GM18508 (cell line): ENCODE measurements at regions not wholly inside any gene's neighbourhood (a gene's known extent, or its start where the extent isn't known, plus 50 kb on each side); places are given as distances from the start of the nearest gene placed in this dataset.
"Not testable (repeated sequence)": the region's sequence is repeated elsewhere in the genome, so short reads cannot be mapped to it uniquely, and the experiment has no call there.

ENCODE experiments used
- ATAC-seq: cut with Tn5 transposase; IDR thresholded peaks from one replicate; pipeline ENCODE4 v1.9.1; 2021; ENCODE audit warnings: moderate number of reproducible peaks; ENCODE audit not compliant: insufficient read depth, unreplicated experiment

DNA sequence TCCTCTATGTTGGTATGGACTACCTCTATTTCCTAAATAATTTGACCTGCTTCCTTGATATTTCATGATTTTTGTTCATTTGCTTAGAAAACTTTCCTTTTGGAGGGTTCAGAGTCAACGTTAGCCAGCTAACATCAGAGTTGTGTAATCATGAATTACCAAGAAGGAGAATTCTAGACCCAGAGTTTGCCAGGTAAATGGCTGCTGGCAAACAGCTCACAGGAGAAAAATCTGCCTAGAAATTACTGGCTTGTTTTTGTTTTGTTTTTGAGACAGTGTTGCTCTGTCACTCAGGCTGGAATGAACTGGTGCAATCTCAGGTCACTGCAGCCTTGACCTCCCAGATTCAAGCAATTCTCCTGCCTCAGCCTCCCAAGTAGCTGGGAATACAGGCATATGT lies 111.4 kb upstream of the SALL1 start:
- no peak for ATAC-seq

DNA sequence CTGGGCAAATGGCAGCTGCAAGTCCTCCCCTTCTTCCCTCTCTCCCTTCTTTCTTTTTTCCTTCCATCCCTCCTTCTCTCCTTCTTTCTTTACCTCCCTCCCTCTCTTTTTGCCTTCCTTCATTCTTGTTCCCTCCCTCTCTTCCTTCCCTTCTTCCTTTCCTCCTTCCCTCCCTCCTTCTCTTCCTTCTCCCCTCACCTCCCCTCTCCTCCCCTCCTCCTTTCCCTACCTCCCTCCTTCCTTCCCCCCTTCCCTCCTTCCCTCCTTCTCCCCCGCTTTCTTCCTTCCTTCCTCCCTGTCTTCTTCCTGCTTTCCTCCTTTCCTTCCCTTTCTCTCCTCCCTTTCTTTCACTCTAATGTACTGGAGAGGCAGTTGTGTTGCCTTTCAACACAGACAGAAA lies 110.8 kb upstream of the SALL1 start:
- no peak for ATAC-seq

DNA sequence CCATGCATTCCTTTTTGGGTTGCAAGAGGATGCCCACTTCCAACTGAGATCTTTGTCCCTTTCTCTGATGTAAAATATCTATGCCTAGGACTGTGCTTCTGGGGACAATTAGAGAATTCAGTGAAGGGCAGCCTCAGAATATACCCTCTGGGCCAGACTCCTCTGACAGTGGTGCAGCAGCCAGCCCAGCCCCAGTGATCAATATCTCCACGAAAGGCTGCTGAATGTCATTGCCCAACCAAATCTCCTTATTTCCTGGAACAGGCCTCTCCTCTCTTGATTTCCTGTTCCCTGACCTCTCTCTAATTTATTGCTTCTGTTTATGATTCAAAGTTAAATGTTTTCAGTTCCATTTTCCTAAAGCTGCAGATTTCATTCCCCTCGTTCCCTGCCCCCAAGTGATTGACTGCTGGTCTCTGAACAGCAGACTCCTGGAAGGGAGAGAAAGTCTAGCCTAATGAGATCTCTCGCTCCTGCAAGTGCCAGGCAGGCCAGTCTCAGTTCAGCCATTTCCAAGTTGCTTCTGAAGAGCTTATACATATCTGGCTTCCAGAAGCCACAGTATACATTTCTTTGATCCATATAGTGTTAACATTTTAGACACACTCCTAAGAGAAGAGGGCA lies 104.4 kb upstream of the SALL1 start:
- no peak for ATAC-seq

DNA sequence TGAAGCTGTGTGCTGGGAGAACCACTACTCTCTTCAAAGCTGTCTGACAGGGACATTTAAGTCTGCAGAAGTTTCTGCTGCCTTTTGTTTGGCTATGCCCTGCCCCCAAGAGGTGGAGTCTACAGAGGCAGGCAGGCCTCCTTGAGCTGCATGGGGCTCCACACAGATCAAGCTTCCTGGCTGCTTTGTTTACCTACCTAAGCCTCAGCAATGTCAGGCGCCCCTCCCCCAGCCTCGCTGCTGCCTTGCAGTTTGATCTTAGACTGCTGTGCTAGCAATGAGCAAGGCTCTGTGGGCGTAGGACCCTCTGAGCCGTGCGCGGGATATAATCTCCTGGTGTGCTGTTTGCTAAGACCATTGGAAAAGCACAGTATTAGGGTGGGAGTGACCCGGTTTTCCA lies 103.3 kb upstream of the SALL1 start:
- ATAC-seq: not testable (repeated sequence)

DNA sequence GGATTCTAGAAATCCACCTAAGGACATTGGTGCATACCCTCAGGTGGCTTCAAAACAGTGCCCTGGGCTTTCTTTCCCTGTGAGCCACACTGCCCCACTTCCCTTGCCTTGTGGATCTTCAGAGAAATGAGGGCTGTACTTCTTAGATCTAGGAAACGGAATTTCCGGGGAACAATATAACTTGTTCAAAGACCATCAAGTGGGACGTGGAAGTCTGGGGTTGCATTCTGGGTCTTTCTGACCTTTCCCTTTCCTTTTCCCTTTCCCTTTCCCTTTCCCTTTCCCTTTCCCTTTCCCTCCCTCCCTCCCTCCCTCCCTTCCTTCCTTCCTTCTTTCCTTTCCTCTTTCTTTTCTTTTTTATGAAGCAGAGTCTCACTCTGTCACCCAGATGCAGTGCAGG lies 97.1 kb upstream of the SALL1 start:
- no peak for ATAC-seq

DNA sequence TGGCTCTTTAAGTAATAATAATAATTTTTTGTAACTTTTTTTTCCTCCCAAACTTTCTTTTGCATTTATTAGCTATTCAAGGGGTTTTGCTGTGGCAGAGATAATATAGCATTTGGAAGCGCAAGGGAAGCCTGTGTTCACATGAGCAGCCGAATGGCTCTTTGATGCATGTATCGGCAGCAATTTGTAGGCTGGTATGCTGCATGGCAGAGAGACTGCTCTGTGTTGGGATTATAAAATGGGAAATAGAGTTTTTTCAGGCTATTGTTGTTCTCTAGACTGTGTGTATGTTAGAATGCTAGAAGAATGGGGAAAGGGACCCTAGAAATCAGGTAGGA lies 94.6 kb upstream of the SALL1 start:
- ATAC-seq: no peak

DNA sequence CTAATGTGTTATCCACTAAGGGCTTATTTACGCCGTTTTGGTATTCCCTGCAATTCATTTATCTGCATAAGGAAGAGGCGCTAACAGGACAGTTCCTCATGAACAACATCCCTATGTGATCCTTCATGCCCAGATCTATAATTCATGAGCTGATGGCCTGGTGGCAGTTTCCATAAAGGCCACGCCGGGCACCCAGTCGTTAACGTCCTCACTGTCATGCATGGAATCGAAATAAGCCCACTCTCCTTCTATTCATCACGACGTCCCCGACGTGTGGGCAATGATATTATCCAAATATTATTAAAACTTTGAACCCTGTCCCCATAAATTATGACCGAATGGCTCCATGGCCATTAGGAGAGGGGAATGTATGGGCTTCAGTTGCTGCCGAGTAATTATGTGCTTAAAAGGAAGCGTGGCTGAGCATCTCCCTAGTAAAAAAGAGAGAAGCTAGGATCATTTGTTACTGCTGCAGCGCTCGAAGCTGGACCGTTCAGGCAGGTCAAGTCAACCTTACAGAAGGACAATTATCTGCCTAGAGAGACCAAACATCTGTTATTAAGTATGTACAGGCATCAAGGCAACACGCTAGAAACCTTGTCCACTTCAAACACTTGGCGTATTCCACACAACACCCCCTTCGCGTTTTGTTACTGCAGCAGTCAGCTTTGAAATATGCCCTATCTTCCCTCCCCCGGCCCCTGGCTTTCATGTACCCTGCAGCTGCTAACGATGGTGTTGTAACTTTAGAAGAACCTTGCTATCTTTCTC lies 94.0 kb upstream of the SALL1 start:
- ATAC-seq: no peak

DNA sequence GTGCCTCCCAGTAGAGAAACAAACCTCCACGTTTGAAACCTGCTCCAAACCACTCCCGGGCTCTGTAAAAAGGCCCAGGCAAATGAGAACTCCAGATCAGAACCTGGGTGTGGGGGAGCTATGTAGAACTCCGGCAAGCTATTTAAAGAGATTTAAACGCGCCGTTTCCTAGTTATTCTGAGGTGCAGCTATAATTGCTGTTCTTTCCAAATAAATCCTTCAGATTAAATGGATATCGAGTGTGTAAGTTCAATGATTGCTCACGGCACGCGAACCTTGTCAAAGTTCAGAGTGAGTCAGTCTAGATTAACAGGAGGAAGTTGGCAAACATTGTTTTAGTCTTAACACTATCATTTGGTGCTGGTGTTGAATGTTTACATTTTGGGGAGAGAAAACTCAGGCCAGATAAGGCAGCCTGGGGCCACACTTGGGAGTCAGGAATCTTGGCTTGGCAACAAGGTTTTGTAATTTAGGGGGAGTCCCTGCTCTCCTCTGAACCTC lies 92.9 kb upstream of the SALL1 start:
- no peak for ATAC-seq

DNA sequence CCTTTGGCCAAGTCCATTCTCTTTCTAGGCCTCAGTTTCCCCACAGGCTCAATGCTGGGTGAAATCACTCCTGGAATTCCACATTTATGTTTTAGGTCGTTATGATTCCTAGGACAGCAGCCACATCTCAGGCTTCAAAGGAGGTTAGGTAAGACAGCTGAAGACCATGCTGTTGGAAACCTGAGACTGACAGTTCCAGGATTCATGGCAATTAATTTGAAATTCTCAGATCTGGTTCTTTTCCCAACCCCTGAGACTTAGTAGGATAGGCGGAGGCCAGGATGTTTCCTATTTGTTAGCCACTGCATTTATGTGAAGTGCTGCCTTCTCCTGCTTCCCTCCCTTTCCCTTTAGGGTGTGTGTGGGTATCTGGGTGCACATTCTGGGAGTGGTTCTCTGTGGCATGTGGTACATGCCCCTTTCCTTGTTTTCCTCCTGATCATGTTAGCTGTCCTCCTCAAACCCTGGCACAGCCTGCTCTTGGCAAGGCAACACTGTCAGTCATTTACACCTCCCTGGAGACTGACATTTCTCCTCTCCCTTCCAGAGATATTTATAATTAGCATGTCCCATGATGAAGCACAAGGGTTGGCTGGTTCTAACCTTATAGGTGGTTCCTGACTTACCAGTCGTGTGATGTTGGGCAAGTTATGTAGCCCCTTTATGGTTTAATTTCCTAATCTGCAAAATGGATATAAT lies 91.4 kb upstream of the SALL1 start:
- ATAC-seq: no peak

DNA sequence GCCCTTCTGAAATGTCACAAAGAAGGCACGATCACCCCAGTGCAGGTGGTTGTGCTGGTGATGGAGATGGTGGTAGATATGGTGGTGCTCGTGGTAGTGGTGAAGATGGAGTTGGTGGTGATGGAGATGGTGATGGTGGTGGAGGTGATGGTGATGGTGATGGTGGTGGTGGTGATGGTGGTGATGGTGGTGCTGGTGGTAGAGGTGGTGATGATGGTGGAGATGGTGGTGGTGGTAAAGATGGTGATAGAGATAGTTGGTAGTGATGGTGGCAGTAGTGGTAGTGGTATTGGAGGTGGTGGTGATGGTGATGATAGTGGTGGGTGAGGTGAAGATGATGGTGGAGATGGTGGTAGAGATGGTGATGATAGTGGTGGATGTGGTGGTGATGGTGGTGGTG lies 88.1 kb upstream of the SALL1 start:
- no peak for ATAC-seq

DNA sequence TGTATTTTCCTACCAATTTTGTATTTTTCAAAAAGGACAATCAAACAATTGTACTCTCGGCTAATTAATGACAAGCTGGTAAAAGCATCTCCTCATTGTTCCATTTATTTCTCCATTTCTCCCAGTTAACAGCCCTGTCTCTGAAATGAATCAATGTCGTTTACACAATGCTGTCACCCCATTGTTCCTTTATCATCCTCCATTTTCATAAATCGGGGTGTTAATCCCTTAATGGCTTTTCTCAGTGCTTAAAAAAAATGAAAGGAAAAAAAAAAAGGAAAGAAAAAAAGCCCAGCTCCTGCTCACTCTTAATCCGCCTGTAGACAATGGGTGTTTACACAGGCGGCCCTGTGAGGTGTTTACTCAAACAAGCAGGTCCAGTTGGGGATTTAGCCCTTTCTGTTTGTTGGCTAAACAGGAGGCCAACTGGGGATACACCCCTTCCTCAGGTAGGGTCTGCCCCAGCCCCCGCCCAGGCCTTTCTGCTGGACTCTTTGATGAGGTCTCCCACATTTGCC lies 86.8 kb upstream of the SALL1 start:
- no peak for ATAC-seq

DNA sequence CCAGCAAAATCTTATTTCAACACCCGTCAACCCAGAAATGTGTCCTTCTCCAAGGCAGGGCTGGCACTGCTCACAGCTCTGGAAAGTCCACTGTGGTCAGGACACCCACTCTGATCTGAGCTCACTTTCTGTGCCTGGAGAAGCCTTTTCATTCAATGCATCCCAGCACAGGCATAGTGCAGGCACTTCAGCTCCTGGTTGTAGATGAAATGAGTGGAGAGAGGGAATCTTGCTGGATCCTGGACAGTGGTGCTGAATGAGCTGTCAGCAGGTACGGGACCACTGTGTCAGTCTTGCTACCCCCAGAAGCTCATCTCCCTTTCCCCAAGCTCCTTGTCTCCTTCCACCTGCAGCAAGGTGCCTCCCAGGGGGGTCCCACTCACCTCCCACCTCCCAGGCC lies 86.1 kb upstream of the SALL1 start:
- no peak for ATAC-seq

DNA sequence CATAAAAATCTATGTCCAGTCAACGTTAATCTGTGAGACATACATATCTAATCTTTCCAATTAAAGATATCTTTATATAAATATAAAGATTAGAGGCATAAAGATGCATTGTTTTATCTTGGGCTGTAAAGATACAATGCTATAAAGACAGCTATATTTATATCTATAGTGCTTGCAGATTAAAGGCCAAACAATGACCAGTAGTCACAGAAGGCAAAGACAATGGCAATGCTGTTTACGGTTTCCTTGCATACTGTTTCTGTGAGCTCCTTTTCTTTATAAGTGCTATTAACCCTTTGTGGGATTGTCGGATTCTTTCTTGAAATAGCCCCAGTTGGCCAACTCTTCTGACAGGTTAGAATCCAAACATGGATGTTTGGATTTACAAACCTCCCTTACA lies 85.5 kb upstream of the SALL1 start:
- ATAC-seq: no peak

DNA sequence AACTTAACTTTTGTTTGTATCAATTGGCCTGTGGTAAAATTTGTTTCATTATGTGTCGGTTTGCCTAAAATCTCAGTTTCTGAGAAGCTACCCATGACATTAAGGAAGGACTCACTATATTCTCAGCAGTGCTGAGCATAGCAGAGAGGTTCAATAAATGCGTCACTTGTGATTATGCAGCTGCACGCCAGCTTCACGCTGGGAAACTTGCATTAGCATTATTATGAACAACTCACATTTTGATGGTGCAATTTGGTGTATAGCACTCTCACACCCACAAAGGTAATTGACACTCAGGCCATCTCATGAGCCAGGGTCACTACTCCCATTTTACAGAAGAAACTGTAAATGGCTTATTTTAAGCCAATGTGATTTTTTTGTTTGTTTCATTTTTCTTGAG lies 80.6 kb upstream of the SALL1 start:
- ATAC-seq: no peak

DNA sequence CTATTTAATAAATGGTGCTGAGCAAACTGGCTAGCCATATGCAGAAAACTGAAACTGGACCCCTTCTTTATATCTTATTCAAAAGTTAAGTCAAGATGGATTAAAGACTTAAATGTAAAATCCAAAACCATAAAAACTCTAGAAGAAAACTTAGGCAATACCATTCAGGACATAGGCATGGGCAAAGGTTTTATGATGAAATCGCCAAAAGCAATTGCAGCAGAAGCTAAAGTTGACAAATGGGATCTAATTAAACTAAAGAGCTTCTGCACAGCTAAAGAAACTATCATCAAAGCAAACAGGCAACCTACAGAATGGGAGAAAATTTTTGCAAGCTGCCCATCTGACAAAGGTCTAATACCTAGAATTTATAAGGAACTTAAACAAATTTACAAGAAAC lies 79.0 kb upstream of the SALL1 start:
- not testable (repeated sequence) for ATAC-seq

DNA sequence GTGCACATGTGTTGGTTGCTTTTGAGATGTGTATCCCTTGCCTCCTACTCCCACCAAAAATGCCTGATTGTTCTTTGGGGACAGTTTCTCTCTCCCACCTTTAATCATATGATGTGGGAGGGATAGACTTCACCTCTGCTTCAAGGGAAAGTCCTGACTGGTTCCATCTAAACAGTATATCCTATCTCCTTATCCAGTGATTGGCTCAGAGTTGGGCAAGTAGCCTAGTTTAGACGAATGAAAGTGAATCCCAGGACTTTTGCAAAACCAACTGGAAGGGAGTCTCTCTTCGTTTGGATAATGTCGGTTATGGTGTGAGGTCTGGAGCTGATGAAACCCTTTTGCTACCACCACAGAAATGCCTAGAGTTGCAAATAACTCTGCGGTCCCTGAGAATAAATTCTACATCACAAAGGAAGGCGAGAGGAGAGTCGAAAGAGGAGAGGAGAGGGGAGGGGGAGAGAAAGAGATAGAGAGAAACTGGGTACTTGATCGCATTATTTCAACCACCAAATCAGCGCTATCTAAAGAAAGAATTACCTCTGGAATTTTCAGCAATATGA lies 77.1 kb upstream of the SALL1 start:
- no peak for ATAC-seq

DNA sequence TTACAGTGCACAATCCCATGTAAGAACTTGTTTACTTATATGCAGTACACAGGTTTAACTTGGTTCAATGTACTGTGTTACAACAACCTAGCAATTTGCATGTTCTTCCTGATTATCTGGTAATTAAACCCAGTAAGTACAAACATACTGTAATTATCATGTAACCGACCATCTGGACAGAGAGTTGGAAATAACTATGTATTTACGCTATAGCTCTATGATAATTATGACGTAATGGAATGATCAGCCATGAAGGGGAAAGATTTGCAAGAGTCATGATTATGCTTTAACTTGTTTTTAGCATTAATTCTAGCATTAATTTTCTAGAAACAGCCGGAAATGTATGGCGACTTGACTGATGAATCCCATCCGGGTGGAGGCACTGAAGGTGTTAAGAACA lies 74.8 kb upstream of the SALL1 start:
- ATAC-seq: no peak

DNA sequence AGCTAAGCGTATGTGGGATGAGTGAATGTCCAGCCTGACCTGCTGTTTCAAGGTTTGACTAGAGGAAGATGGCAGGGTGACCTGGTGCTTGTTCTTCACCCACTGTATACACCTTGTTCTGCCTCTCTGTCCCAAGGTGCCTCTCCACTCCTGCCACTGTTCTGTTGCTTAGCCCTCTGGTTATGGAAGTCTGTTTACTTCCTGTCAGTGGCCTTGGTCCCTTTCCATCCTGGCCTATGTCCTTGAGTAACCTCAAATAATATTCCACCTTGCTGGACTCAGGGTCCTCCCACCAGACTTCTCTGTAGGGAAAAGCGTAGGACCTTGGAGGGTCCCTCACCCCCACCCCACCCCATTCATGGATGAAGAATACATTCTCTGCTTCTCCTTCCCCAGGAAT lies 73.2 kb upstream of the SALL1 start:
- no peak for ATAC-seq

DNA sequence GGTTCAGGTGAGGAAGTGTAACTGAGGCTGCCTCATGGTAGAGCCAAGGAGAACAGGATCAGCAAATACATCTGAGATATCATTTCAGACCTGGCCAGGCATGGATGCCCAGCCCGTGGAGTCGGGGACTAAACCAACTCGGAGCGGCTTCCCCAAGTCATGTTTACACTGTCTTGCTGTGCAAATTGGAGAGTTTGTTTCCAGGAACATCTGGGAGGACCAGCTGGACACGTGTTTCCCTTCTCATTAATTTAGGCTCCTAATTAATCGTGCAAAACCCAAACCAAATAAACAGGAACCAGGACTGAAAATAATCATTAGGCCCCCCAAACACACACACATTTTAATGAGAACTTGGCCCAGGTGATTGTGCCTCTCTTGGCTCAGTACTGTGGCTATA lies 70.9 kb upstream of the SALL1 start:
- ATAC-seq: no peak

DNA sequence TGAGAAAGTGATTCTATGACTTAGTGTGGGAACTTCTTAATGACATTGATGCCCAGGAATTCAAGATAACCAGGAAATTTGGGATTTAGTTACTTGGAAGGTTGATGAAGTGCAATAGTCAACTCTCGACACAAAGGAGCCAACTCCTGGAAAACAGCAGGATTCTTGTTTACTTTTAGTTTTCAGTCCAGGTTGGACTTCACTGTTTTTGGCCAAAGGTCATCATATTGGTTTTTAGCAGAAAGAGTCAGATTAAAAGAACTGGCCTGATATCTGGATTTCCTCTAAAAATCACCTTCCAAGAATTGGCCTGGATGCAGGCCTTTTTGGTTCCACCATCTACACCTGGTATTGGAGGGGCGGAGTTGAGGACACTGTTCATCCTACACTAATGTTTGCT lies 60.1 kb upstream of the SALL1 start:
- ATAC-seq: no peak

DNA sequence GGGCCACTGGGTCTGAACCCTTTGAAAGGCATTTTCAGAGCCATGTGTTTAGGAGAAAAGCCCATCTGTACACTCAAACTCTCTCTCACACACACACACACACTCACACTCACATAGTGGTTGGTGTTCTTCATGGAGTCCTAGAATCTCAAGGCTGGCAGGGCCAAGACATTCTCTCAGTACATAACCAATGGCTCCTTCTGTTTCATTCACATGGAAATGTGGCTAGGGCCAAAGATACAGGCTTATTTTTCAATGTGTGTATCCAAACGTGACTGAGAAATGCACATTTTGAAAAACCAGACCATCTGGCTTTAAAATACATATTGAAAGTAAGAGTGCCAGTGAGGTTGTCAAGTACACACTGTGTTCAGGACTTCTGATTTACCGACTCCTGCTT lies 59.0 kb upstream of the SALL1 start:
- no peak for ATAC-seq
